Type B pancreatic cell (in vitro differentiated cells): ENCODE measurements at regions not wholly inside any gene's neighbourhood (a gene's known extent, or its start where the extent isn't known, plus 50 kb on each side); places are given as distances from the start of the nearest gene placed in this dataset.
"Not testable (repeated sequence)": the region's sequence is repeated elsewhere in the genome, so short reads cannot be mapped to it uniquely, and the experiment has no call there.

ENCODE experiments used
- DNase-seq: peaks from one replicate; pipeline ENCODE4 v3.0.0; 2021; ENCODE audit warnings: mixed read lengths; ENCODE audit not compliant: unreplicated experiment; ENCODE audit errors: extremely low spot score
- H3K27ac Mint-ChIP-seq: 2 replicates; pipeline ENCODE4 v1.8.0; 2021; ENCODE audit warnings: mild to moderate bottlenecking, mixed read lengths
- H3K27me3 Mint-ChIP-seq: 2 replicates; pipeline ENCODE4 v1.8.0; 2021; ENCODE audit warnings: mixed read lengths
- H3K36me3 Mint-ChIP-seq: 2 replicates; pipeline ENCODE4 v1.8.0; 2021; ENCODE audit warnings: mixed read lengths
- H3K4me1 Mint-ChIP-seq: one replicate; pipeline ENCODE4 v1.8.0; 2021; ENCODE audit warnings: mixed read lengths; ENCODE audit not compliant: unreplicated experiment
- H3K4me3 Mint-ChIP-seq: 2 replicates; pipeline ENCODE4 v1.8.0; 2021; ENCODE audit warnings: mild to moderate bottlenecking, mixed read lengths
- H3K9me3 Mint-ChIP-seq: 2 replicates; pipeline ENCODE4 v1.8.0; 2021; ENCODE audit warnings: mixed read lengths
- CTCF ChIP-seq: fragments of 200-600 bp; sonication (generic); conservative IDR thresholded peaks from 2 replicates; pipeline ENCODE4 v1.5.0; 2021; ENCODE audit warnings: antibody characterized with exemption, mild to moderate bottlenecking

DNA sequence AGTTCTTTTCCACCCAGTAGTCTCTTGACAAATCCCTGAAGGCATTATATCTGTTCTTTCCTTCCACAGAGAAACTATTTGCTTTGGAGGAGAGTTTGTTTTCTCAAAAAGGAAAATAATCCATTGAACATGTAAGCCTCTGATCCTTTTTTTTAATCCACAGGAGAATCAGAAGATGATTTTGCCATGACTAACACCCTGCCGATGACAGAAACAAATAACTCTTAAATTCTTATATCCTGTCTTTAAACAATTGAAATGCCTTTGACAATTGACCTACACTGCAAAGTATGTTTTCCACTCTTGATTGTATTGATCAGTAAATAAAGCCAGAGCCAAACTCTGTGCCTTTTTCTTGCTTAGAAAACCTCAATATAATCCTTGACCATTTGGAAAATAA is 666.4 kb upstream of the CTNND2 start:
- no peaks in the 10 kb centered on the region for H3K9me3 Mint-ChIP-seq
- DNase-seq: no peak
- no peaks in the 10 kb centered on the region for H3K27me3 Mint-ChIP-seq
- H3K4me3 Mint-ChIP-seq: no peak overlapping the region
- H3K4me1 Mint-ChIP-seq: no peaks in the 10 kb centered on the region
- no peak for TF ChIP-seq CTCF
- H3K27ac Mint-ChIP-seq: no peak overlapping the region
- no peaks in the 10 kb centered on the region for H3K36me3 Mint-ChIP-seq

GRCh38 chr5:12566441-12566840 is 662.2 kb upstream of the CTNND2 start:
- no peaks in the 10 kb centered on the region for H3K27me3 Mint-ChIP-seq
- no peak for TF ChIP-seq CTCF
- H3K4me1 Mint-ChIP-seq: no peaks in the 10 kb centered on the region
- no peak overlapping the region for H3K4me3 Mint-ChIP-seq
- no peaks in the 10 kb centered on the region for H3K9me3 Mint-ChIP-seq
- DNase-seq: no peak
- no peaks in the 10 kb centered on the region for H3K36me3 Mint-ChIP-seq
- no peak overlapping the region for H3K27ac Mint-ChIP-seq

DNA sequence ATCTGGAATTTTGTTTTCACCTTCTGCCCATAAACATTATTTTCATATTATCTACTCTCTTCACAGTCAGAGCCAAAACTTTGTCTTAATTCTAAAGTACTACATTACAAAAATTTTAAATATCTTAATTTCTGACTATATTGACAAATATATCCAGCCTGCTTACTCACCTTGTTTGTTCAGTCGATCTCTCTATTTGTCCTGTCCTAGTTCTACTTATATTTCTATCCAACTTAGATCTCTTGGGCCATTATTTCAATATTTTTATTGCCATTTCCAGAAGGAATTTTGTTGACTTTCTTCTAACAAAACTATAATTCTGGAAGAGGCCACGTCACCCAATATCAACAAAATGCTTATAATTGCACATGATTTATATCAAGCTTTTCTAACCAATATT is 652.8 kb upstream of the CTNND2 start:
- no peaks in the 10 kb centered on the region for H3K36me3 Mint-ChIP-seq
- no peaks in the 10 kb centered on the region for H3K9me3 Mint-ChIP-seq
- H3K4me3 Mint-ChIP-seq: no peak overlapping the region
- no peak for DNase-seq
- H3K4me1 Mint-ChIP-seq: no peaks in the 10 kb centered on the region
- no peak overlapping the region for H3K27ac Mint-ChIP-seq
- H3K27me3 Mint-ChIP-seq: no peaks in the 10 kb centered on the region
- TF ChIP-seq CTCF: no peak

- no peak for DNase-seq
- Mint-ChIP-seq H3K36me3 (no peaks in the 10 kb centered on the region), H3K4me3 (no peak overlapping the region), H3K9me3 (no peaks in the 10 kb centered on the region), H3K4me1 (no peaks in the 10 kb centered on the region), H3K27ac (no peak overlapping the region), H3K27me3 (no peaks in the 10 kb centered on the region)
- TF ChIP-seq CTCF: no peak
Observed at GRCh38 chr5:12526113-12526512, 621.9 kb upstream of the CTNND2 start.

DNA sequence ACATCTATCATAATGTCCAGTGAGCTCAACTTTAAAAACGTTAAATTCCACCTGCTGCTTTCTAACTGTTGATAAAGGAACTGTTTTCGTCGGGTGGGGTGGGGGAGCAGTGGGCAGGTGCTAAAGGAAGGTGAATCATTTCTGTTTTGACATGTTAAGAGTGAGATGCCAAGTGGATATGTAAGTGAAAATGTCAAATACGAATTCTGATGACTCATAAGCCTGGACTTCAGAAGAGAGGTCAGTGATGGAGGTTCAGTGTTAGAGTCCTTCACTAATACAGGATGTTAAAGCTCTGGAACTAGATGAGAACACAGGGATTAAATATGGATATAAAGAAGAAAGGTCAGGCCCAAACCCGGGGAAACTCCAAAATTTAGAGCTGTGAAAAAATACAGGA is 617.9 kb upstream of the CTNND2 start:
- no peak for TF ChIP-seq CTCF
- no peak overlapping the region for H3K27ac Mint-ChIP-seq
- no peak for DNase-seq
- no peaks in the 10 kb centered on the region for H3K4me1 Mint-ChIP-seq
- no peaks in the 10 kb centered on the region for H3K9me3 Mint-ChIP-seq
- no peaks in the 10 kb centered on the region for H3K36me3 Mint-ChIP-seq
- H3K27me3 Mint-ChIP-seq: no peaks in the 10 kb centered on the region
- H3K4me3 Mint-ChIP-seq: no peak overlapping the region

DNA sequence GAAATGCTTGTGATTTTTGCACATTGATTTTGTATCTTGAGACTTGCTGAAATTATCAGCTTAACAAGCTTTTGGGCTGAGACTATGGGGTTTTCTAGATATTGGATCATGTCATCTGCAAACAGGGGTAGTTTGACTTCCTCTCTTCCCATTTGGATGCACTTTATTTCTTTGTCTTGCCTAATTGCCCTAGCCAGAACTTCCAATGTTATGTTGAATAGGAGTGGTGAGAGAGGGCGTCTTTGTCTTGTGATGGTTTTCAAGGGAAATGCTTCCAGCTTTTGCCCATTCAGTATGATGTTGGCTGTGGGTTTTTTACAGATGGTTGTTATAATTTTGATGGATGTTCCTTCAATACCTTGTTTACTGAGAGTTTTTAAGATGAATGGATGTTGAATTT is 600.7 kb upstream of the CTNND2 start:
- H3K4me3 Mint-ChIP-seq, H3K9me3 Mint-ChIP-seq, H3K4me1 Mint-ChIP-seq: not testable (repeated sequence)

More for the DNA sequence above, 600.7 kb upstream of the CTNND2 start:
- H3K27me3 Mint-ChIP-seq, DNase-seq, H3K36me3 Mint-ChIP-seq, H3K27ac Mint-ChIP-seq: not testable (repeated sequence)
